ENCODE measurements at regions not wholly inside any gene's neighbourhood (a gene's known extent, or its start where the extent isn't known, plus 50 kb on each side); places are given as distances from the start of the nearest gene placed in this dataset.
"Not testable (repeated sequence)": the region's sequence is repeated elsewhere in the genome, so short reads cannot be mapped to it uniquely, and the experiment has no call there.

DNA sequence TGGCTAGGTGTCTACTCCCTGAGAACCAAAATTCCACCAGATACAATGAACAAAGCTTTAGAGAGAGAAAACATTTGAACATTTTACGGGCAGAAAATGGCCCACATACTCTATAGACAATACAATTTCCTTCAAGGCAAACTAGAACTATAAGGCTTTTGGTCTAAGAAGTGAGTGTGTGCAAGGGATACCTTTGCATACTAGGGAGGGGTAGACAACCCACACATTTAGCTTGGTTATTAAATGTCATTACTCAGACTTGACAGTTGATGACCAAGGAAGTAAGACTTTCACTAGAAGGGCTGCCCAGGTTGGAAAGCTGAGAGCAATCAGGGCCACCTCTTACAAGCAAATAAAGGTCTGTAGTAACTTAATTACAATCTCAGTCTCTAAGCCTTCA, 64.0 kb upstream of the PLEKHM1 start:
- DNase-seq (ENCODE audit: extremely low spot score in 2 of 2); intact Hi-C loops (cut with DNase I): not testable (repeated sequence)

DNA sequence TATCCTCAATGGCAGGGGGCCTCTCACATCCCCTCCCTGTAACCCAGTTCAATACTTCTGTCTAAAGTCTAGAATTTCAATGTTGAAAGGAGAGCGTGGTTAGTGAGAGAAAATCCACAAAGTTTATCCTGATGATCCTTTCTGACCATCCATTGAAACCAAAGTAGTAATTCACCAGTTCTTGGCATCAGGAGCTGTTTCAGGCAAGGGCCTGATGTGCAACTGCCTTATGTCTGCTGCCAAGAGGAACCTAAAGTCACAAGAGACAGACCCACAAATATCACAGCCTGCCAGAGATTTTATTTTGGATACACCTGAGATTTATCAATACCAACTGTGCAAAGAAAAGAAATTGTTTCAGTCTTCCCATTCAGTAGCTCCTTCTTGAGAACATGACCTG, 68.3 kb upstream of the PLEKHM1 start:
- DNase-seq (ENCODE audit: extremely low spot score in 2 of 2); intact Hi-C loops (cut with DNase I); H3K27me3 ChIP-seq; H3K4me1 ChIP-seq; H3K4me3 ChIP-seq; H3K27ac ChIP-seq; H3K9me3 ChIP-seq; H3K36me3 ChIP-seq: not testable (repeated sequence)

More for the DNA sequence above, 64.0 kb upstream of the PLEKHM1 start:
- not testable (repeated sequence) for H3K4me1 ChIP-seq, H3K9me3 ChIP-seq, H3K36me3 ChIP-seq, H3K4me3 ChIP-seq, H3K27me3 ChIP-seq, H3K27ac ChIP-seq

- H3K9me3 ChIP-seq; H3K4me1 ChIP-seq; H3K27ac ChIP-seq; DNase-seq (ENCODE audit: extremely low spot score in 2 of 2); H3K4me3 ChIP-seq; H3K27me3 ChIP-seq; H3K36me3 ChIP-seq; intact Hi-C loops (cut with DNase I): not testable (repeated sequence)
Measured at GRCh38 chr17:45562868-45563267, 72.3 kb upstream of the PLEKHM1 start.

- intact Hi-C loops (cut with DNase I), result not testable (repeated sequence)
Measured at GRCh38 chr17:45563283-45563682, 72.8 kb upstream of the PLEKHM1 start.

GRCh38 chr17:45568275-45568674, 77.8 kb upstream of the PLEKHM1 start:
- H3K4me3 ChIP-seq; intact Hi-C loops (cut with DNase I); H3K27ac ChIP-seq; H3K36me3 ChIP-seq; H3K4me1 ChIP-seq; H3K9me3 ChIP-seq; H3K27me3 ChIP-seq; DNase-seq (ENCODE audit: extremely low spot score in 2 of 2): not testable (repeated sequence)

More at GRCh38 chr17:45563283-45563682, 72.8 kb upstream of the PLEKHM1 start:
- not testable (repeated sequence) for H3K9me3 ChIP-seq; DNase-seq (ENCODE audit: extremely low spot score in 2 of 2); H3K4me3 ChIP-seq; H3K36me3 ChIP-seq; H3K27ac ChIP-seq; H3K27me3 ChIP-seq; H3K4me1 ChIP-seq

DNA sequence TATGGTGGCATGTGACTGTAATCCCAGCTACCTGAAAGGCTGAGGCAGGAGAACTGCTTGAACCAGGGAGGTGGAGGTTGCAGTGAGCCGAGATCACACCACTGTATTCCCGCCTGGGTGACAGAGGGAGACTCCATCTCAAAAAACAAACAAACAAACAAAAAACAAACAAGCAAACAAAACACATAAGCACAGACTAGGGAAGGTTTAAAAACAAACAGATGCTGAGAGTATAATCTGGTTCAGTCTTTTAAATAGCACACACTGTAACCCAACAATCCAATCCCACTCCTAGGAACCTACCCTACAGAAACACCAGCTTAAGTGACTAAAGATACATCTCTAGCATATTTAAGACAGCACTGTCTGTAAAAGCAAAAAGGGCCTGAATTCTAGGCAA, 82.8 kb upstream of the PLEKHM1 start:
- H3K9me3 ChIP-seq; DNase-seq (ENCODE audit: extremely low spot score in 2 of 2); H3K36me3 ChIP-seq; H3K27me3 ChIP-seq; intact Hi-C loops (cut with DNase I); H3K4me3 ChIP-seq; H3K27ac ChIP-seq: not testable (repeated sequence)
- H3K4me1 ChIP-seq, result peaks cover 32% of the 10 kb centered on the region

- no peak for DNase-seq (ENCODE audit: extremely low spot score in 2 of 2)
- H3K27me3 ChIP-seq, result no peaks in the 10 kb centered on the region
- intact Hi-C loops (cut with DNase I), result no loop called here
- peaks cover 37% of the 10 kb centered on the region for H3K4me1 ChIP-seq
- H3K36me3 ChIP-seq, result no peaks in the 10 kb centered on the region
- TF ChIP-seq, protein P1, sequence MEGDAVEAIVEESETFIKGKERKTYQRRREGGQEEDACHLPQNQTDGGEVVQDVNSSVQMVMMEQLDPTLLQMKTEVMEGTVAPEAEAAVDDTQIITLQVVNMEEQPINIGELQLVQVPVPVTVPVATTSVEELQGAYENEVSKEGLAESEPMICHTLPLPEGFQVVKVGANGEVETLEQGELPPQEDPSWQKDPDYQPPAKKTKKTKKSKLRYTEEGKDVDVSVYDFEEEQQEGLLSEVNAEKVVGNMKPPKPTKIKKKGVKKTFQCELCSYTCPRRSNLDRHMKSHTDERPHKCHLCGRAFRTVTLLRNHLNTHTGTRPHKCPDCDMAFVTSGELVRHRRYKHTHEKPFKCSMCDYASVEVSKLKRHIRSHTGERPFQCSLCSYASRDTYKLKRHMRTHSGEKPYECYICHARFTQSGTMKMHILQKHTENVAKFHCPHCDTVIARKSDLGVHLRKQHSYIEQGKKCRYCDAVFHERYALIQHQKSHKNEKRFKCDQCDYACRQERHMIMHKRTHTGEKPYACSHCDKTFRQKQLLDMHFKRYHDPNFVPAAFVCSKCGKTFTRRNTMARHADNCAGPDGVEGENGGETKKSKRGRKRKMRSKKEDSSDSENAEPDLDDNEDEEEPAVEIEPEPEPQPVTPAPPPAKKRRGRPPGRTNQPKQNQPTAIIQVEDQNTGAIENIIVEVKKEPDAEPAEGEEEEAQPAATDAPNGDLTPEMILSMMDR (IDR thresholded peaks at IDR 0.05), result no peak
- TF ChIP-seq POLR2A (IDR thresholded peaks at IDR 0.05) (no peak), POLR2AphosphoS5 (IDR thresholded peaks at IDR 0.05; ENCODE audit: insufficient read depth in 1 of 2, low read depth in 1 of 2) (no peak)
- H3K4me3 ChIP-seq, result no peak overlapping the region
- no peaks in the 10 kb centered on the region for H3K9me3 ChIP-seq
- no peak overlapping the region for H3K27ac ChIP-seq
Measured at GRCh38 chr17:45573924-45574770, 83.6 kb upstream of the PLEKHM1 start.

DNA sequence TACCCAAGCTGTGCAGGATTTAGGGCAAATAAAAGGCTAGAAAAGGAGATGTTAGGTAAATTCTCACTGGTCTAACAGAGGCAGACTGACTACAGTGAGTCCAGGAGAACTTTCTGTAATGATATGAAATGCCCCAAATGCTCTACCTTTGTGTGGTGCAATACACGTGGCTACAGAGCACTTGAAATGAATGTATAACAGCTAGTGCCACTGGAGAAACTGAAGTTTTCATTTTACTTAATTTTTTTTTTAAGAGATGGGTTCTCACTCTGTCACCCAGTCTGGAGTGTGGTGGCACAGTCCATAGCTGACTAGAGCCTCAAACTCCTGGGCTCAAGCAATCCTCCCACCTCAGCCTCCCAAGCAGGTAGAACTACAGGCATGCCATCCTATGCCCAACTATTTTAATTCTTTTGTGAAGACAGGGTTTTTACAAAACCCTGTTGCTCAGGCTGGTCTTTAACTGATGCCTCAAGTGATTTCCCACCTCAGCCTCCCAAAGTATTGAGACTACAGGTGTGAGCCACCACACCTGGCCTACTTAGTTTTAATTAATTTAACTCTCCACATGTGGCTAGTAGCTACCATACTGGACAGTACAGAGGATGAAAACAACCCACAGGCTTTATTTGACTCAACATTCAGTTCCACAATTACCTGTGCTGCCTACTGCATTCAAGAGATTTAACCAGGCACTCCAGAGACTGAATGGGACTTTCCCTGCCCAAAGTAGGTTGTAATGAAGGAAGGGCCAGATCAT, 84.8 kb upstream of the PLEKHM1 start:
- DNase-seq (ENCODE audit: extremely low spot score in 2 of 2), result no peak
- intact Hi-C loops (cut with DNase I), result no loop called here
- Histone ChIP-seq H3K27me3 (no peaks in the 10 kb centered on the region), H3K27ac (no peak overlapping the region), H3K4me3 (no peak overlapping the region), H3K36me3 (no peaks in the 10 kb centered on the region), H3K4me1 (peaks cover 47% of the 10 kb centered on the region), H3K9me3 (no peaks in the 10 kb centered on the region)
- TF ChIP-seq, protein P1 (IDR thresholded peaks at IDR 0.05), result no peak
- no peak for TF ChIP-seq POLR2AphosphoS5 (IDR thresholded peaks at IDR 0.05; ENCODE audit: insufficient read depth in 1 of 2, low read depth in 1 of 2)
- no peak for TF ChIP-seq POLR2A (IDR thresholded peaks at IDR 0.05)

All from vagina (tissue), 2 donors.